ENCODE measurements at regions not wholly inside any gene's neighbourhood (a gene's known extent, or its start where the extent isn't known, plus 50 kb on each side); places are given as distances from the start of the nearest gene placed in this dataset.
A peak's percentile ranks its signal among the peaks of the same experiment; 100 is the strongest.
"Not testable (repeated sequence)": the region's sequence is repeated elsewhere in the genome, so short reads cannot be mapped to it uniquely, and the experiment has no call there.

- Mint-ChIP-seq H3K27me3 (peaks cover 17% of the 10 kb centered on the region), H3K27ac (no peak overlapping the region), H3K4me1 (no peaks in the 10 kb centered on the region), H3K4me3 (no peak overlapping the region), H3K36me3 (ENCODE audit: low read depth) (no peaks in the 10 kb centered on the region)
- DNase-seq, result no peak
- H3K9me3 ChIP-seq (ENCODE audit: control insufficient read depth, low read length, poor library complexity, severe bottlenecking), result no peaks in the 10 kb centered on the region
- ATAC-seq, result no peak
Measured at GRCh38 chr4:42268824-42269223, 116.4 kb upstream of the BEND4 start.

GRCh38 chr4:42271096-42271495, 118.6 kb upstream of the BEND4 start:
- H3K4me1 Mint-ChIP-seq, result no peaks in the 10 kb centered on the region
- no peaks in the 10 kb centered on the region for H3K9me3 ChIP-seq (ENCODE audit: control insufficient read depth, low read length, poor library complexity, severe bottlenecking)
- H3K27ac Mint-ChIP-seq, result no peak overlapping the region
- no peaks in the 10 kb centered on the region for H3K36me3 Mint-ChIP-seq (ENCODE audit: low read depth)
- peaks cover 23% of the 10 kb centered on the region for H3K27me3 Mint-ChIP-seq
- no peak for ATAC-seq
- H3K4me3 Mint-ChIP-seq, result no peak overlapping the region
- no peak for DNase-seq

DNA sequence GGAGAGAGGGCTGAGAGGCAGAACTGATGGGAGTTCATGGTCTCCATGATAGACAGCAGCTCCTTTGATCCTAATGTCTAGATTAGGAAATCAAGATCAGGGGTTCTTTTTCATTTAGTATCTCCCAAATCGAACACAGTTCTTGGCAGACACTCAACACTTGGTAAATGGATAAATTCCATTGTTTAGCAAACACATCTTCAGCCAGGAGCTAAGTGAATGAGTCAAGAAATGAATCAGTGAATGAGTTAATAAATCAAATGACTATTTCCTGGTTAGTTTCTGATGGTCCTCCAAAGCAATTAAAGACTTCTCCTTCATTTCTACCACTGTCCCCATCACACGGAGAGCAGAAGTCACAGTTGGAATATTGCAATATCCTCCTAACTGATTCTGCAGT, 120.0 kb upstream of the SHISA3 start:
- DNase-seq (no peak), ATAC-seq (no peak)
- Mint-ChIP-seq H3K4me3 (no peak overlapping the region), H3K36me3 (ENCODE audit: low read depth) (no peaks in the 10 kb centered on the region), H3K27me3 (peaks cover 19% of the 10 kb centered on the region), H3K27ac (no peak overlapping the region), H3K4me1 (peaks cover 5% of the 10 kb centered on the region)
- H3K9me3 ChIP-seq (ENCODE audit: control insufficient read depth, low read length, poor library complexity, severe bottlenecking), result no peaks in the 10 kb centered on the region

DNA sequence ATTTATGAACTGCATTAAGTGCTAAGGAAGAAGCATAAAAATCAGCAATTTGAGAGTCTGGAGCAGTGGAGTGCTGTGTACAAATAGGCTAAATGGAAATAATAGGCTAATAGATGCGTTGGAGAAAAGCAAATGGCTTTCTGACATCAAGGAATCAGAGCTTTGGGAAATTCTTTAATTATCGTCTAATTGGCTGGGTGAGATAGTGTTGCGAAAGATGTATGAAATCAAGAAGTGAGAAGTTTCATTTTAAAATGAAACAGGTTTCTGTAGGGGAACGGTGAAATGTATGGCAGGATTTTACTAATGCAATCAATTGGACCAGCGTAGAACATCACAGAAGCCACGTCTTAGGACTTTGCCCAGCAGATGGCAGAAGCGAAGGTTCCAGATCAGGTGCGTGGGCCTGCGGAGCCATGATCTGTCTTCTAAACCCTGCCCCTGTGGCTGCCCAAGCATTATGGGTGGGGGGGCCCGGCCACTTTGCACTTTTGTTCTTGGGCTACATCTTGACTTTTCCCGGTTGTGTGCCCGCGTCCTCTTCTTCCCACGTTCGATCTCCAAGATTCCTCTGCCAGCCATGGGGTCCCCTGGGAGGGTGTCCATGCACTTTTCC, 118.5 kb upstream of the SHISA3 start:
- peaks cover 9% of the 10 kb centered on the region for H3K4me1 Mint-ChIP-seq
- H3K36me3 Mint-ChIP-seq (ENCODE audit: low read depth), result no peaks in the 10 kb centered on the region
- ATAC-seq (no peak), DNase-seq (no peak)
- peaks cover 30% of the 10 kb centered on the region for H3K27me3 Mint-ChIP-seq
- H3K9me3 ChIP-seq (ENCODE audit: control insufficient read depth, low read length, poor library complexity, severe bottlenecking), result no peaks in the 10 kb centered on the region
- no peak overlapping the region for H3K27ac Mint-ChIP-seq
- H3K4me3 Mint-ChIP-seq, result no peak overlapping the region

DNA sequence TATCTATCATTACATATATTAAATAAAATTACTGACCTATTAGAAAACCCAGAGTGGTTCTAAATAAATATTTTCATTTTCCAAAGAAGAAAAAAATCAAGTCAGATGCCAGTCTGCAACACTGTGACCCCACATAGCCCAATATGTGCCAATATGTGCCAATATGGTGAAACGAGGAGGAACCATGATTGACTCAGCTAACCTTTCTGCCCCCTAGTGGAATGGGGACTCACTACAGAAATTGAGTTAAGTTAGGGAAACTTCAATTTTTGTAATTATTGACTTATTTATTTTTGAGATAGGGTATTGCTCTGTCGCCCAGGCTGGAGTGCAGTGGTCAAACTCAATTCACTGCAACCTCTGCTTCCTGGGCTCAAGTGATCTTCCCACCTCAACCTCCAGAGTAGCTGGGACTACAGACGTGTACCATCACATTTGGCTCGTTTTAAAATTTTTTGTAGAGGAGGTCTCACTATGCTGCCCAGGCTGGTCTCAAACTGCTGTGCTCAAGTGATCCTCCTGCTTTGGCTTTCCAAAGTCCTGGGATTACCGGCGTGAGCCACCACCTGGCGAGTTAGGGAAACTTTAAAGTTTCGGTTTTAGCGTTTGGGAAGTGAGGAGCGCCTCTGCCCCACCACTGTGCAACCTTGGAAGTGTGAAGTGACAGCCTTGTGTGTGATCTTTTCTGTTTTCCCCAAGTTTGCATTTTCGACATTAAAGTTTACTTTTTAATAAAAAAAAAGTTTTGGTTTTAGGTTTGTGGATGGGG, 116.8 kb upstream of the SHISA3 start:
- no peak for ATAC-seq
- no peak overlapping the region for H3K27ac Mint-ChIP-seq
- peaks cover 9% of the 10 kb centered on the region for H3K4me1 Mint-ChIP-seq
- no peaks in the 10 kb centered on the region for H3K36me3 Mint-ChIP-seq (ENCODE audit: low read depth)
- no peak overlapping the region for H3K4me3 Mint-ChIP-seq
- DNase-seq, result no peak
- peaks cover 38% of the 10 kb centered on the region for H3K27me3 Mint-ChIP-seq
- H3K9me3 ChIP-seq (ENCODE audit: control insufficient read depth, low read length, poor library complexity, severe bottlenecking), result no peaks in the 10 kb centered on the region

DNA sequence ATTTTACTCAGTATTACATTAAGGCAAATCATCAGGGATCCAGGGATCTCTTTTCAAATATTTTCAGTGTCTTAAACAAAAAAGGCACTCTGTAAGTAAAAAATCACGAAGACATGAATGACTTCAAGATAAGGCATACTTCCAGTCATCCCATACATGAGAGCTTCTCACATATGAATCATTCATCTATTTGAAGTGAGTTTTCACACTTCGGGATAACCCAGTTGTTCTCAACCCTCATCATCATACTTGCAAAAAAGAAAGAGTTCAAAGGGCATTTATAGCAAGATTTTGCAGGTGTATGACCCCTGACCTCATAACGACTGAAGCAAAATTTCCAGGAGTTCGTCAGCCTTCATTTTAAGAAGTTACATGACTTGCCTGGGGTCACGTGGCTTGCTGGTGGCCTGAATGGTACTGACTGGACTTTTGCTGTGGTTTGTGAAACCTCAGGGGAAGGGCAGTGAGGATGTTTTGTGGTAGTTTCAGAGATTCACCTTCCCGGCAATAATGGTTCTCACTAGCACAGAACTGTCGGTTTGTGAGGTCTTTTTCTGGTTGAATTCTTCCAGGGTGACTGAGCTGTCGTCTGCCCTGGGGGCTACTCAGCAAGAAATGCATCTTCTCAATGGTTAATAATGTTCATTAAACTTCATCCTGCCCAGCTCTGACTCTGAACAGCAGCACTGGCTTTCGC, 115.8 kb upstream of the SHISA3 start:
- ATAC-seq (no peak), DNase-seq (no peak)
- no peak overlapping the region for H3K4me3 Mint-ChIP-seq
- peaks cover 9% of the 10 kb centered on the region for H3K4me1 Mint-ChIP-seq
- no peaks in the 10 kb centered on the region for H3K36me3 Mint-ChIP-seq (ENCODE audit: low read depth)
- H3K27ac Mint-ChIP-seq, result no peak overlapping the region
- peaks cover 39% of the 10 kb centered on the region for H3K27me3 Mint-ChIP-seq
- H3K9me3 ChIP-seq (ENCODE audit: control insufficient read depth, low read length, poor library complexity, severe bottlenecking), result no peaks in the 10 kb centered on the region

DNA sequence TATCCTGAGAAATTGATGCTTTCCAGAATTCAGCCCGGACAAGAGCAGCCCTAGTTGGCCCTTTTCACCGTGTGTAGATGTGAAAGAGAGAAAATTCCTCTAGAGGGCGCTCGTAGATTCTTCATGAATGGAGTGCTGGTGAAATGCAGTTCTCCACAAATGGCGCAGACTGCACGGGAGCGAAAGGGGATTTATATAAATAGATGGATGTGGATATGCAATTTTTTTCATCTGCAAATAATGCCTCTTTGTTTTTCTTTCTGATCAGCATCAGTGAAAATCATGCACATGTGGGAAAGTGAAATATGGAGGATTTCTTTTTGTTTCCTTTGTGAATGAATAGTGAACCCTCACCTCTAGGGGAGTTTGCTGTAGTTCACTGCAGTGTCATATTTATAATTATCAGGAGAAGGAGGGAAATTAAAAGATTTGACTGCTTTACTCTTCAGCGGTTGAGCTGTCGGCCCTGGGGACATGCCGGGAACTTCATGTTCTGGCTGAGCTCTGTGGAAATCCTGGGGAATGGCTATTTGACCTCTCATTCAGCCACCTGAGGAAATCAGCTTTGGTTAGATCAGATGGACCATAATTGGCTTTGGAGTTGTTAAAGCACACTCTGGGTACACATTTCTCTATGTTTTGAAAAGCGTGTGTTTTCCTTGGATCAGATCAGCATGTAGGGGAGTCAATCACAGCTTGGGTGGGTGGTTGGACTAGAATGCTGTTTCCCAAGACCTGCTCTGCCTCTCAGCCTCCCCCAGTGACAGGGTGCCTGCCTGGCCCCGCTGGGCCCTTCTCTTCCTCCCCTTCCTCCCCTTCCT, 115.0 kb upstream of the SHISA3 start:
- Mint-ChIP-seq H3K4me3 (peak overlapping the region; percentile 31), H3K4me1 (peaks cover 9% of the 10 kb centered on the region), H3K27ac (no peak overlapping the region), H3K36me3 (ENCODE audit: low read depth) (no peaks in the 10 kb centered on the region), H3K27me3 (peaks cover 39% of the 10 kb centered on the region)
- H3K9me3 ChIP-seq (ENCODE audit: control insufficient read depth, low read length, poor library complexity, severe bottlenecking), result no peaks in the 10 kb centered on the region
- DNase-seq, result no peak
- ATAC-seq, result peak; percentile 58

DNA sequence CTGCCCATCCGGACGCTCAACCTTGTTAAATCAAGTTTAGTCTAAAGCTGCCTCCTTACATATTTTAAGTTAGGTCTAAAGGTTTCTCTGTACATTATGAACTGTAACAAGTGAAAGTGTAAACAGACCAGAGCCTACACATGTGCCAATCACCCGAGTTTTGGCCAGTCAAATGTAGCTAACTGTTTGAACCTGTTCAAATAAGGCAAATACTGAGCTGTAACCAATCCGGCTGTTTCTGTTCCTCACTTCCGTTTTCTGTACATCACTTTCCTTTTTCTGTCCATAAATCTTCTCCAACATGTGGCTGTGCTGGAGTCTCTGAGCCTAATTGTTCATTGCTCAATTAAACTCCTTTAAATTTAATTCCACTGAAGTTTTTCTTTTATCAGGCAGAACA, 113.3 kb upstream of the SHISA3 start:
- H3K4me3 Mint-ChIP-seq, result no peak overlapping the region
- DNase-seq, result no peak
- H3K36me3 Mint-ChIP-seq (ENCODE audit: low read depth), result no peaks in the 10 kb centered on the region
- no peak overlapping the region for H3K27ac Mint-ChIP-seq
- no peak for ATAC-seq
- H3K4me1 Mint-ChIP-seq, result peaks cover 9% of the 10 kb centered on the region
- peaks cover 45% of the 10 kb centered on the region for H3K27me3 Mint-ChIP-seq
- H3K9me3 ChIP-seq (ENCODE audit: control insufficient read depth, low read length, poor library complexity, severe bottlenecking), result no peaks in the 10 kb centered on the region

GRCh38 chr4:42288876-42289275, 108.4 kb upstream of the SHISA3 start:
- not testable (repeated sequence) for H3K4me1 Mint-ChIP-seq; H3K4me3 Mint-ChIP-seq; H3K27ac Mint-ChIP-seq; H3K9me3 ChIP-seq (ENCODE audit: control insufficient read depth, low read length, poor library complexity, severe bottlenecking); ATAC-seq; DNase-seq; H3K36me3 Mint-ChIP-seq (ENCODE audit: low read depth)
- H3K27me3 Mint-ChIP-seq, result peaks cover 40% of the 10 kb centered on the region

DNA sequence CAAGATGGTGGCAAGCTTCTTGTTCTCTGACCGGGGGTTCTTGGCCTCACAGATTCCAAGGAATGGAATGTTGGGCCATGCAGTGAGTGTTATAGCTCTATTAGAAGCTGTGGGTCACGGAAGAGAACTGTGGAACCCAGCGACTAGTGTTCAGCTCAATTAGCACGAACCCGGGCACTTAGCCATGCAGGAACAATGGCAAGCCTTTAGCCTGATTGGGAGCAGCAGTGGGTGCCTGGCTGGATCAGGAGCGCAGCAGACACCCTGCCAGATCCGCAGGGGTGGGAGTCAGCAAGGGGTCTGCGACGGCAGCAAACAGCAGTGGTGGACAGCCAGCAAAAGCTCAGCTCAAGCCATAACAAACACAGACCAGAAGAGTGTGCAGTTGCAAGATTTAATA, 105.1 kb upstream of the SHISA3 start:
- H3K4me3 Mint-ChIP-seq; H3K4me1 Mint-ChIP-seq; H3K27ac Mint-ChIP-seq; H3K36me3 Mint-ChIP-seq (ENCODE audit: low read depth); DNase-seq; ATAC-seq; H3K9me3 ChIP-seq (ENCODE audit: control insufficient read depth, low read length, poor library complexity, severe bottlenecking): not testable (repeated sequence)
- H3K27me3 Mint-ChIP-seq, result peaks cover 38% of the 10 kb centered on the region

- no peaks in the 10 kb centered on the region for H3K9me3 ChIP-seq (ENCODE audit: control insufficient read depth, low read length, poor library complexity, severe bottlenecking)
- DNase-seq, result no peak
- H3K36me3 Mint-ChIP-seq (ENCODE audit: low read depth), result no peaks in the 10 kb centered on the region
- H3K4me1 Mint-ChIP-seq, result peaks cover 2% of the 10 kb centered on the region
- H3K27me3 Mint-ChIP-seq, result peaks cover 38% of the 10 kb centered on the region
- no peak for ATAC-seq
- no peak overlapping the region for H3K27ac Mint-ChIP-seq
- H3K4me3 Mint-ChIP-seq, result no peak overlapping the region
Measured at GRCh38 chr4:42293967-42294813, 103.1 kb upstream of the SHISA3 start.

DNA sequence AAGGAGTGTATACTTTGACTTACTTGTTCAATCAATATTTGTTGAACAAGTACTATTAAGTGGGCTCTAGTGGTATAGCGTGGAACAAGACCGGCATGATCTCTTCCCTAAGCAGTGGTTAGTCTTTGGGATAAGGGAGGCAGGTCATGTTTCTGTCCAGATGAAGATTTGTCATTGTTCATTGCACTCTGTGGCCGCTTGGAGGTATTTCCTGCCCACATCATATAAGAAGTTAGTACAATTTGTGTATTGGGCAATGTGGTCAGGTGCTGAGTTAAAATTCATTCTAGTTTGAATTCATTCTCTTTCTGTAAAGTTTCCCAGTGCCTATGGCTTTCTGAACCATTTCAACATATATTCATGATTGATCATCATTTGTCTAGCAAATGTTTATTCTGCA, 101.1 kb upstream of the SHISA3 start:
- DNase-seq (no peak), ATAC-seq (no peak)
- Mint-ChIP-seq H3K36me3 (ENCODE audit: low read depth) (no peaks in the 10 kb centered on the region), H3K27ac (no peak overlapping the region), H3K27me3 (peaks cover 46% of the 10 kb centered on the region), H3K4me1 (peaks cover 2% of the 10 kb centered on the region), H3K4me3 (no peak overlapping the region)
- H3K9me3 ChIP-seq (ENCODE audit: control insufficient read depth, low read length, poor library complexity, severe bottlenecking), result no peaks in the 10 kb centered on the region
